Urothelium cell line (cell line): ENCODE measurements at regions not wholly inside any gene's neighbourhood (a gene's known extent, or its start where the extent isn't known, plus 50 kb on each side); places are given as distances from the start of the nearest gene placed in this dataset.

Experiments
- DNase-seq: peaks from one replicate; pipeline ENCODE4 v3.0.0; 2011; ENCODE audit warnings: low spot score, mixed read lengths
- FAIRE-seq: peaks from 2 replicates; lab custom pipeline; 2011; peaks lifted over from hg19 to GRCh38; lab: Jason Lieb, UNC

DNA sequence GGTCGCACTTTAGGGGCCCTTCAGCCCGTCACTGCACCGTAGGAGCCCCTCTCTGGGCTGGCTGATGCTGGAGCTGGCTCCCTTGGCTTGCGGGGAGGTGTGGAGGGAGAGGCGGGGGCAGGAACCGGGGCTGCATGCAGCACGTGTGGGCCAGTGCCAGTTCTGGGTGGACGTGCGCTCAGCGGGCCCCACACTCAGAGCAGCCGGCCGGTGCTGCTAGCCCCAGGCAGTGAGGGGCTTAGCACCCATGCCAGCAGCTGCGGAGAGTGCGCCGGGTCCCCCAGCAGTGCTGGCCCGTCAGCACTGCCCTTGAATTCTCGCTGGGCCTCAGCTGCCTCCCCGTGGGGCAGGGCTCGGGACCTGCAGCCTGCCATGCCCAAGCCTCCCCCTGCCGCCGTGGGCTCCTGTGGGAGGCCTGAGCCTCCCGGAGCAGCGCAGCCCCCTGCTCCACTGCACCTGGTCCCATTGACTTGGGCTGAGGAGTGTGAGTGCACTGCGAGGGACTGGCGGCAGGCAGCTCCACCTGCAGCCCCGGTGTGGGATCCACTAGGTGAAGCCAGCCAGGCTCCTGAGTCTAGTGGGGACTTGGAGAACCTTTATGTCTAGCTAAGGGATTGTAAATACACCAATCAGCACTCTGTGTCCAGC, 108.8 kb upstream of the RASGEF1B start:
- DNase-seq = no peak
- FAIRE-seq = no peak

GRCh38 chr4:81577392-81577791, 105.7 kb upstream of the RASGEF1B start:
- DNase-seq (no peak), FAIRE-seq (no peak)

- DNase-seq (no peak), FAIRE-seq (no peak)
Observed at GRCh38 chr4:81574991-81575390, 103.3 kb upstream of the RASGEF1B start.

- no peak for DNase-seq
- no peak for FAIRE-seq
Observed at GRCh38 chr4:81573840-81574239, 102.1 kb upstream of the RASGEF1B start.

- DNase-seq = no peak
Observed at GRCh38 chr4:81572402-81572801, 100.7 kb upstream of the RASGEF1B start.

DNA sequence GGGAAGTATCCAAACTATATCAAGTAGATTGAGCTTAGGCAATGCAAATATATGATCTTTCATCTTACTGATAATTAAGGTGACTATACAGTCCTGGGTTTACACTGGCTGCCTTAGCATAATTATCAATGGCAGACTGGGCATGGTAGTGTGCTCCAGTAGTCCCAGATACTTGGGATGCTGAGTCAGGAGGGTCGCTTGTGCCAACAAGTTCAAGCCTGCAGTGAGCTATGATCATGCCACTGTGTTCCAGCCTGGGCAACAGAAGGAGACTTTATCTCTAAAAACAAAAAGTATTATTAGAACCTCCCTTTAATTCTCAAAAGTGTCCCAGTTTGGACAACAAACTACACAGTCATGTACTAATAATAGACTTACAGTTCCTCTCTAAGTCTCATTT, 99.4 kb upstream of the RASGEF1B start:
- DNase-seq (no peak), FAIRE-seq (no peak)

More at GRCh38 chr4:81572402-81572801, 100.7 kb upstream of the RASGEF1B start:
- no peak for FAIRE-seq

DNA sequence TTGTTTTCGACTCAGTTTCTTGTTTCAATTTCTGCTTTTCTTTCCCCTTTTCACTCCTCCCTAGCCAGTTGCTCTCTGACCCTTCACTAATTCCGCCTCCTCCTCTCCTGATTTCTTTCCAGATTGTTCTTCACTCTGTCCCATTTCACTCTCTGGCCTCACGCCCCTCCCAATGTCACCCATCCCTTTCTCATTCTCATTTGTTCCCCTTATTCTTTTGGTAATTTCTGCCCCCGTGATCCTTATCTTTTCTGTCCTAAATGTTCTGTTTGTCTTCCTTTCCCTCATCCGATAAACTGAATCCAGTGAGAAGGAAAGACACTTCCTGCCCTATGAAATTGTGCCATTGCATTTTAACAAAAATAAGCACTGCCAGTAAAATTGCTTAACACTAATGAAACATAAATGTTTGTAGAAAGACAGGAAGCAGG, 94.5 kb upstream of the RASGEF1B start:
- DNase-seq (no peak), FAIRE-seq (no peak)

DNA sequence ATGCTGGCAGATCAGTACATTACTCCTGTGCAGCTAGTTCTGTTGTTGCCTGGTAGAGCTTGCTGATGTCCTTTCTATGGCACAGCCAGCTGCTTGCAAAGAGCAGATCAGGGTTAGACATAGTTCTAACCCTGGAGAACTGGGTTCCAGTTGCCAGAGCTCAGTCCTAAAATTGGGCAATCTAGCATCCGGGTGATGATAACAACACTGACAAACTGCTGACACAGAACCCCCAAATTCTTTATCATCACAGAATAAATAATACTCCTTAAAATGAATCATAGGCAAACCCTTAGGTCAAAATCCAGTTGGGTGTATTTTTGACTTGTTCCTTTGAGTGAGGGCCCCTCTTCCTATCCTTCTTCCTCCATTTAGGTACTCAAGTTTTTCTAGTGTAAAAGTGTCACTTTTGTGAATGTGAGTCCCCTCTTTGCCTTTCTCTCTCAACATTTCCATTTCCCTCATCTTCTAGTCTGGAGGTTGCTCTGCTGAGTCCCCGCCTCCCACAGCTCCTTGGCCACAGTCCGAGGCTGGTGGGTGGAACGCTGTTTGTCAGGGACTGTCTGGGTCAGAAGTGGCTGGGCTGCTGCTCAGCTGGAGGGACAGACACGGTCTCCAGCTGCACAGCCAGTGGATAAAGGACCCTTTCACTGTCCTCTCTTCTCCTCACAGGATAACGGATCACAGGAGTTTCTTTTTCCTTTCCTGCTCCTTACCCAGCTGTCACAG, 93.6 kb upstream of the RASGEF1B start:
- DNase-seq (peak; percentile 10), FAIRE-seq (no peak)

- FAIRE-seq = no peak
Observed at GRCh38 chr4:81564025-81564424, 92.3 kb upstream of the RASGEF1B start.

GRCh38 chr4:81562093-81562492, 90.4 kb upstream of the RASGEF1B start:
- FAIRE-seq = no peak

More at GRCh38 chr4:81564025-81564424, 92.3 kb upstream of the RASGEF1B start:
- DNase-seq = no peak

GRCh38 chr4:81557306-81557705, 85.6 kb upstream of the RASGEF1B start:
- FAIRE-seq (no peak), DNase-seq (no peak)

More at GRCh38 chr4:81562093-81562492, 90.4 kb upstream of the RASGEF1B start:
- DNase-seq = no peak

GRCh38 chr4:81555489-81555888, 83.8 kb upstream of the RASGEF1B start:
- FAIRE-seq = no peak
- no peak for DNase-seq

DNA sequence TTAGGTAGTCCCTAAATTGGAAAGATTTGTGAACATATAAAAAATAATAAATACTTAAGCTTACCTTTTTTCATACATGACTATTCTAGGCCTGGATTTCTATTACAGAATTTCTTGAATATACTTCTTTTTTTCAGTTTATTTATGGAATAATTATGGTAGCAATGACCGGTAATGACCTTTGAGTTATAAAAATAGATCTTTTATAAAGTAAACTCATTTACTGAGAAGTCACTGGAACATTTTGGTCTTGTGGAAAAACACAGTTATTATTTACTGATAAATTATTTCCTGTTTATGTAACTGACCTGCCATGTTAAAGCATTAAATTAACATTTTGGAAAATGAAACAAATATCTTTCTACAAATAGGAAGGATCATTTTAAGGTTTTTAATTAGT, 80.4 kb upstream of the RASGEF1B start:
- FAIRE-seq (no peak), DNase-seq (no peak)

DNA sequence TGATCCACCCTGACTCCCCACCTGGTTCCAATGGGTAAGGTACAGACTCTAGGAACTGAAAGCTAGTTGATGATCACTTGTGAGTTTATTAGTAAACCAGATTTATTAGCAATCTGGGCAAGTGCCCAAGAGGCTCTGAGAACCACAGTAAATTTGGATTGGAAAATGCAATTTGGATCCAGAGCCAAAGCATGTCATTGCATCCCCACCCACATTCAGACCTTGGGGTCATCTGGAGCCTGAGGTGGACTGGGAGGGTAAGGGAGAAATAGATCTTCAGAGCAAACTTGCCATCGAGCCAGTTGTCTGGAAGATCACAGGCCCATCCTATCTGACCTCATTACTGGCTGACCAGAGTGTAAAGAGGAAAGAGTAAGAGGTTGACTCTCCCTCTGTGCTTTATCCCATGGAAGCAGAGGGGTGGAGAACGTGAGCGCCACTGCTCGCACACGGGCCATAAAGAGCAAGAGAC, 78.7 kb upstream of the RASGEF1B start:
- DNase-seq (no peak), FAIRE-seq (no peak)

- FAIRE-seq (no peak), DNase-seq (no peak)
Observed at GRCh38 chr4:81549984-81550383, 78.3 kb upstream of the RASGEF1B start.

DNA sequence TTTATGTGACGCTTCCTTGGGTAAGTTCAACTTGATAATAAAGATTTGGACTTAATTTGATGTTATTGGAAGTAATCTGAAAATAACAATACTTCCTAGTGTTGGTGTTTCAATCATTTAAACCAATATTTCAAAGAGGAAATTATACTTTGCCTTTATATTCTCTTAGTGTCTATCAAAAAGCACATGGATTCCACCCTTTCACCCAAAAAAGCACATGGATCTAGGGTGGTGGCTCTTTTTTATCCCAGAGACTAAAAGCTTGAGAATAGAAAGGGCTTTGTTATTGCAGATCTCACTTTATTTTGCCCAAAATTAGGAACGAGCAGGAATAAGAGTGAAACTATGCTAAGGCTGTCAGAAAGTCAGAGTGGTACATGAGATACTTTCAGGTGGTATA, 75.1 kb upstream of the RASGEF1B start:
- FAIRE-seq (no peak), DNase-seq (no peak)

DNA sequence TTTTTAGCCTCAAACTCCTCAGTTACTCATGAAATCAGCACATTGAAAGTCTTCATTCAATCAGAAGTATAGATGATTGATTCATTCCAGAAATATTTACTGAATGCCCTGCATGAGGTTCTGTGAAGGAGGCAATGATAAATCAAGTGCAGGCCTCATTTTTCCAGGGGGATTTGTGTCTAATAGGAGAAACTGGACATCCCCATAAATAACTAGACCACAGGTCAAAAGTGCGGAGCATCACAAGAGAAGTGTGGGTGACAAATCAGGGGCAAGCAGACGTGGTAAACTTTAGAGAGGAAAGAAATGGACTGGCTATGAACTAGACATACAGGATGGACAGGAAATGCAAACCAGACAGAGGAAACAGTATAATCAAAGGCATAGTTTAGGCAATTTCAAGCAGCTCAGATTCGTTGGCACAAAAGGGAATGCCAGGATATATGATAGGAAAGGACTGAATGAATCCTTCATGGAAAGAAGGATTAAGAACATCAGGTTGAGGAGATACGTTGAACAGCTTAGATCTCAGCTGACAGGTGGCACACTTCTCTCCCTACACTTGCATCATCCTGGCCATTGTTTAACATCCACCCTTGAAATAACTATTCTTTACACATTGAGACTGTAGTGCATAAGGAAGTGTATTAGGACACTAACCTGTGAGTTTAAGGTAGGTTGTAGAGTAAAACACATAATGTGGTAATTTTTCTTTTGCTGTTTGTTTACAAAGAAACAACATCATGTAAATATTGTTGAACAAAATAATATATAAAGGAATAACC, 69.6 kb upstream of the RASGEF1B start:
- FAIRE-seq = no peak

GRCh38 chr4:81538716-81539427, 67.2 kb upstream of the RASGEF1B start:
- no peak for FAIRE-seq

More for the DNA sequence above, 69.6 kb upstream of the RASGEF1B start:
- DNase-seq = no peak

GRCh38 chr4:81531410-81531809, 59.7 kb upstream of the RASGEF1B start:
- DNase-seq = no peak
- no peak for FAIRE-seq

More at GRCh38 chr4:81538716-81539427, 67.2 kb upstream of the RASGEF1B start:
- no peak for DNase-seq

GRCh38 chr4:81528979-81529378, 57.3 kb upstream of the RASGEF1B start:
- FAIRE-seq (no peak), DNase-seq (no peak)

- DNase-seq = no peak
- FAIRE-seq = no peak
Observed at GRCh38 chr4:81528200-81528599, 56.5 kb upstream of the RASGEF1B start.
